HFFc6 (cell line): ENCODE measurements at regions not wholly inside any gene's neighbourhood (a gene's known extent, or its start where the extent isn't known, plus 50 kb on each side); places are given as distances from the start of the nearest gene placed in this dataset.

ENCODE experiments used
- DNase-seq: peaks from one replicate; pipeline ENCODE4 v3.0.0-alpha.2; 2018
- H3K27ac Mint-ChIP-seq: 2 replicates; pipeline ENCODE4 v1.8.0; 2020; ENCODE audit warnings: mild to moderate bottlenecking, mixed read lengths
- H3K27me3 Mint-ChIP-seq: 2 replicates; pipeline ENCODE4 v1.8.0; 2021; ENCODE audit warnings: mild to moderate bottlenecking, moderate library complexity, mixed read lengths; ENCODE audit not compliant: insufficient read depth
- H3K36me3 Mint-ChIP-seq: 2 replicates; pipeline ENCODE4 v1.8.0; 2021; ENCODE audit warnings: low read depth, mixed read lengths
- H3K4me1 Mint-ChIP-seq: 2 replicates; pipeline ENCODE4 v1.8.0; 2020; ENCODE audit warnings: low read depth, mixed read lengths
- H3K4me3 Mint-ChIP-seq: 2 replicates; pipeline ENCODE4 v1.8.0; 2020; ENCODE audit warnings: mild to moderate bottlenecking, moderate library complexity, mixed read lengths
- H3K9me3 Mint-ChIP-seq: 2 replicates; pipeline ENCODE4 v1.8.0; 2020; ENCODE audit warnings: mild to moderate bottlenecking, mixed read lengths
- TF ChIP-seq, protein P1 (sequence below): fragments of 200-600 bp; sonication (generic); IDR thresholded peaks from 2 replicates; pipeline ENCODE4 v1.5.0; 2021; ENCODE audit warnings: antibody characterized with exemption, mild to moderate bottlenecking

DNA sequence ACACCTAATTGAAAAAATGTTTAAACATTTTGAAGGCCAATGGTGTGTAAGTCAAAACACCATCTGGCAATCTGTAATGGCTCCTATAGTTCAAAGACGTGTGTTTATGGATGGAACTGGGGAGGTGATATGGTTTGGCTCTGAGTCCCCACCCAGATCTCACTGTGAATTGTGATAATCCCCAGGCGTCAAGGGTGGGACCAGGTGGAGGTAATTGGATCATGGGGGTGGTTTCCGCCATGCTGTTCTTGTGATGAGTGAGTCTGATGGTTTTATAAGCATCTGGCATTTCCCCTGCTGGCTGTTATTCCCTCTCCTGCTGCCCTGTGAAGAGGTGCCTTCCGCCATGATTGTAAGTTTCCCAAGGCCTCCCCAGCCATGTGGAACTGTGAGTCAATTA is 52.2 kb downstream of the ADRA2C start:
- no peak overlapping the region for H3K27ac Mint-ChIP-seq
- H3K9me3 Mint-ChIP-seq: no peaks in the 10 kb centered on the region
- H3K36me3 Mint-ChIP-seq: no peaks in the 10 kb centered on the region
- TF ChIP-seq, protein P1, sequence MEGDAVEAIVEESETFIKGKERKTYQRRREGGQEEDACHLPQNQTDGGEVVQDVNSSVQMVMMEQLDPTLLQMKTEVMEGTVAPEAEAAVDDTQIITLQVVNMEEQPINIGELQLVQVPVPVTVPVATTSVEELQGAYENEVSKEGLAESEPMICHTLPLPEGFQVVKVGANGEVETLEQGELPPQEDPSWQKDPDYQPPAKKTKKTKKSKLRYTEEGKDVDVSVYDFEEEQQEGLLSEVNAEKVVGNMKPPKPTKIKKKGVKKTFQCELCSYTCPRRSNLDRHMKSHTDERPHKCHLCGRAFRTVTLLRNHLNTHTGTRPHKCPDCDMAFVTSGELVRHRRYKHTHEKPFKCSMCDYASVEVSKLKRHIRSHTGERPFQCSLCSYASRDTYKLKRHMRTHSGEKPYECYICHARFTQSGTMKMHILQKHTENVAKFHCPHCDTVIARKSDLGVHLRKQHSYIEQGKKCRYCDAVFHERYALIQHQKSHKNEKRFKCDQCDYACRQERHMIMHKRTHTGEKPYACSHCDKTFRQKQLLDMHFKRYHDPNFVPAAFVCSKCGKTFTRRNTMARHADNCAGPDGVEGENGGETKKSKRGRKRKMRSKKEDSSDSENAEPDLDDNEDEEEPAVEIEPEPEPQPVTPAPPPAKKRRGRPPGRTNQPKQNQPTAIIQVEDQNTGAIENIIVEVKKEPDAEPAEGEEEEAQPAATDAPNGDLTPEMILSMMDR: no peak
- no peak overlapping the region for H3K4me3 Mint-ChIP-seq
- H3K4me1 Mint-ChIP-seq: no peaks in the 10 kb centered on the region
- no peak for DNase-seq
- peaks cover 34% of the 10 kb centered on the region for H3K27me3 Mint-ChIP-seq

DNA sequence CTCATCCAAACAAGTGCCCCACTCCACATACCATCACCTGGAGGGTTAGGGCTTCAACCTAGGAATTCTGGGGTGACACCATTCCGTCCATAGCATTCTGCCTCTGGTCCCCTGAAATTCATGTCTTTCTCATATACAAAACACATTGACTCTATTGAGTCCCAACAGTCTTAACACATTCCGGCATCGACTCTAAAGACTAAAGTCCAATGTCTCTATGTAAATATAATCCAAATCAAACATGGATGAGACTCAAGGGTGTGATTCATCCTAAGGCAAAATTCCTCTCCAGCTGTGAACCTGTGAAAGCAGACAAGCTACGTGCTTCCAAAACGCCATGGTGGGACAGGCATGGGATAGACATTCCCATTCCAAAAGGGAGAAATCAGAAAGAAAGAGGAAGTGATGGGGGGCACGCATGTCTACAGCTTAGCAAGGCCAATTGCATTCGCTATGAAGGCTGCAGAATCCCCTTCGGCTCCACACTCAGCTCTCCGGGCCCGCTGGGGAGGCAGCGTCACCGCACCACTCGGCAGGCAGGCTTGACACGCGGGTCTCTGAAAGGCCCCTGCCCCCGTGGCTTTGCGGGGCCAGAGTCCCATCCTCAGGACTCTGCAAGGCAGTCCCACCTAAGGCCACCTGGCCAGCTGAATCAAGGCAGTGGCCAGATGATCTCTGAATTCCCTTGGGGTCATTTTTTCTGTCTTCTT is 53.2 kb downstream of the ADRA2C start:
- TF ChIP-seq, protein P1: no peak
- Mint-ChIP-seq H3K4me3 (no peak overlapping the region), H3K27ac (no peak overlapping the region), H3K27me3 (peaks cover 35% of the 10 kb centered on the region), H3K9me3 (no peaks in the 10 kb centered on the region), H3K36me3 (no peaks in the 10 kb centered on the region), H3K4me1 (no peaks in the 10 kb centered on the region)
- DNase-seq: no peak

DNA sequence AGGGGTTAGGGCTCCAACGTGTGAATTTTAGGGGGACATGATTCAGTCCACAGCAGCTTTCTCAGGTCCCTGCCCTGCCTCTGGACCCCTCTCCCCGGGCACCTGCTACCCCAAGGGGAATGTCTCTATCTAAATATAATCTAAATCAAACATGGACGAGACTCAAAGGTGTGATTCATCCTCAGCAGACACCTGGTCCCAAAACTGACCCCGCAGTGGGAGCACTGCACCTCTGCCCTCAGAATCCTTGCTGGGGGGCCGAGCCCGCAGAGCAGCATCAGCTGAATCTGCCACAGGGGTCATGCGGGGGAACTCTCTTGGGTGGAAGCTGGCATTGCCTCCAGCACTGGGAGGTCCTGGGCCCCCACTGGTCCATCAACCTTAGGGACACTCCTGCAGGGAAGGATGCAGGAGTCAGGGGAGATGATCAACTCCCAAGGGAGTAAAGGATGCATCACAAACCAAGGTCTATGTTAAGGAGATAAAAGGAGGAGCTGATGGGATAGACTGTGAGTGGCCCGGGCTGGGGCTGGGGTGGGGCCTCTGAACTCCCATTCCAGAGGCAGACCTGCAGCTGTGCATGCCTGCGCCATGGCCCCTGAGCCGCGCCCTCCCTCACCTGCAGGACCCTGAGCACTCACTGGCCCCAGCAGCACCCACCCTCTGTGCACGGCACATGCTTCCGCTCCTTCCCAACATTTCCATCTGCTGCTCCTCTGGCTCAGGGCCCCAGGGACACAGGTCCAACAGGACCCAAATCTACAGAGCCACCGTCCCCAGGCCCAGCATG is 54.0 kb downstream of the ADRA2C start:
- no peak overlapping the region for H3K4me3 Mint-ChIP-seq
- H3K27me3 Mint-ChIP-seq: peaks cover 44% of the 10 kb centered on the region
- H3K4me1 Mint-ChIP-seq: no peaks in the 10 kb centered on the region
- no peaks in the 10 kb centered on the region for H3K36me3 Mint-ChIP-seq
- TF ChIP-seq, protein P1: no peak
- DNase-seq: no peak
- H3K9me3 Mint-ChIP-seq: no peaks in the 10 kb centered on the region
- H3K27ac Mint-ChIP-seq: no peak overlapping the region

DNA sequence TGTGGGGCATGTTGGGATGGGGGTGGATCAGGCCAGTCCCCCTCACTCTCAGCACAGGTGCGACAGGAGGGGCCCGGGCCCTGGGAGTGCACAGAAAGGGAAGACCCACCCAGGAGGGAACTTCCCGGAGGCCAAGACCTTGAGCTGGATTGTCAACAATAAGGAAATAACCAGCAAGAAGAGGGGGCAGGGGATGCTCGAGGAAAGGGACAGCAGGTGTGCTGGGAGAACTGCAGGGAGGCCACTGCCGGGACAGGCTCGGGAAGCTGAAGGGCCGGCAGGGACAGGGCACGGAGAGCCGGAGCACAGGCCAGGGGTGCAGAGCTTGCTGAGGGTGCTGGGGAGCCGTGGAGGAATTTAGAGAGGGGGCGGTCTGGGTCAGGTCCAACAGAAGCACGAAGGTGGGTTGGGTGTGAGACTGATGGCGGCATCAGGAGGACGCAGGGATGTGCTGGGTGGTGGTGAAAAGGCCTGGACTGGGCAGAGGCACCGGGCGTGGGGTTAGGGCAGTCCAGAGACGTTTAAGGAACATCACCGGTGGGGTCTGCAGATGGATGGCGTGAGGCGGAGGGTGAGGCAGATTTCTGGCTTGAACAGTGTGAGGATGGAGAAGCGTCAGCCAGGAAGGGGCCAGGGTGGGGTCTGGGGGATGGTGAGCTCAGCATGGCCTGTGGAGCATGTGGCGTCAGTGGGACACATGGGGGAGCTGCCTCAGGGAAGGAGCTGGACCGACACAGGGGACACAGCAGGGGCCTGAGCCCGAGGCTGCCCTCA is 54.8 kb downstream of the ADRA2C start:
- Mint-ChIP-seq H3K36me3 (no peaks in the 10 kb centered on the region), H3K9me3 (no peaks in the 10 kb centered on the region), H3K4me1 (no peaks in the 10 kb centered on the region), H3K4me3 (no peak overlapping the region), H3K27me3 (peaks cover 45% of the 10 kb centered on the region), H3K27ac (no peak overlapping the region)
- DNase-seq: no peak
- TF ChIP-seq, protein P1: no peak

DNA sequence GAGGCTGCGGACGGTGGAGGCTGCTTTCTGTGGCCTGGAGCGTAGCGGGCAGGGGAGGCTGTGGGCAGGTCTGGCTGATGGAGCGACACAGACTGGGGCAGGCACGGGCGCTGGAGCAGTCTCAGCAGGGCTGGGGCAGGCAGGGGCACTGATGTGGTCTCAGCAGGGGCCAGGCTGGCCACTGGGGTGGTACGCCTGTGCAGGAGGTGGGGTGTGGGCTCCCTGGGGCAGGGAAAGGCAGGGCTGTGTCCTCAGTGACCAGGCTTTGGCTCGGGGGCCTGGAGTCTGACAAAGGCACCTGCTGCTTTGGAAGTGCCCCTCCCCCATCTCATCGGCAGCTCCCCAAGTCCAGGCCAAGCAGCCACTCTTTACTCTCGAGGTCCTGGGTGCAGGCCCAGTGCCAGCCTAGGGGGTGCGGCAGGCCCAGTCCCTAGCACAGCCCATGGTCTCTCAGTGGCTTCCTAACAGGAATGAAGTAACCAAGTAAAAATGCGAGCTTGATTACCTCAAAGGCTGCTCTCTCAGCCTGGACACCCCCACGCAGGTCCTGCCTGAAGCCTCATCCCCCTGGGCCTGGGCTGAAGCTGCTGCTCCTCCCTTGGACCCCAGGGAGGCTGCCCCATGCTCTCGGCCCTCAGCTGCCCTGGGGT is 55.5 kb downstream of the ADRA2C start:
- Mint-ChIP-seq H3K4me3 (no peak overlapping the region), H3K9me3 (no peaks in the 10 kb centered on the region), H3K4me1 (no peaks in the 10 kb centered on the region), H3K27ac (no peak overlapping the region), H3K36me3 (no peaks in the 10 kb centered on the region), H3K27me3 (peaks cover 49% of the 10 kb centered on the region)
- DNase-seq: no peak
- TF ChIP-seq, protein P1: no peak
